ENCODE measurements at regions not wholly inside any gene's neighbourhood (a gene's known extent, or its start where the extent isn't known, plus 50 kb on each side); places are given as distances from the start of the nearest gene placed in this dataset.
A peak's percentile ranks its signal among the peaks of the same experiment; 100 is the strongest.
"Not testable (repeated sequence)": the region's sequence is repeated elsewhere in the genome, so short reads cannot be mapped to it uniquely, and the experiment has no call there.

GRCh38 chr7:66443946-66444345 lies 184.7 kb upstream of the KCTD7 start:
- Histone ChIP-seq H3K27ac (ENCODE audit: low read depth, low read length, poor library complexity, severe bottlenecking) (no peak overlapping the region), H3K27me3 (replicated peaks; ENCODE audit: insufficient read depth, low read depth, low read length, poor library complexity) (no peaks in the 10 kb centered on the region), H3K36me3 (ENCODE audit: insufficient read depth, low read length, poor library complexity, severe bottlenecking) (no peaks in the 10 kb centered on the region), H3K4me1 (ENCODE audit: insufficient read depth, low read length, poor library complexity, severe bottlenecking) (no peaks in the 10 kb centered on the region), H3K4me3 (ENCODE audit: low read depth, low read length, poor library complexity, severe bottlenecking) (no peak overlapping the region), H3K9me3 (ENCODE audit: low read depth, low read length, poor library complexity, severe bottlenecking) (no peaks in the 10 kb centered on the region)
- CTCF ChIA-PET, result no interaction called here
- intact Hi-C loops (cut with micrococcal nuclease; ENCODE audit: unreplicated experiment), result no loop called here
- DNase-seq (ENCODE audit: low spot score), result peak; percentile 21
- TF ChIP-seq EZH2 (IDR thresholded peaks at IDR 0.05; ENCODE audit: borderline replicate concordance, low read depth, low read length, poor library complexity, severe bottlenecking) (no peak), CTCF (conservative IDR thresholded peaks at IDR 0.05; ENCODE audit: low read depth, low read length) (no peak)
- no TSS peak for BruUV-seq (replicated peaks)
- POLR2A ChIA-PET (ENCODE audit: low non-redundant PET), result no interaction called here

GRCh38 chr7:66447007-66447406 lies 181.7 kb upstream of the KCTD7 start:
- CTCF ChIA-PET; H3K4me3 ChIP-seq (ENCODE audit: low read depth, low read length, poor library complexity, severe bottlenecking); H3K27ac ChIP-seq (ENCODE audit: low read depth, low read length, poor library complexity, severe bottlenecking); H3K27me3 ChIP-seq (replicated peaks; ENCODE audit: insufficient read depth, low read depth, low read length, poor library complexity); H3K9me3 ChIP-seq (ENCODE audit: low read depth, low read length, poor library complexity, severe bottlenecking); intact Hi-C loops (cut with micrococcal nuclease; ENCODE audit: unreplicated experiment); BruUV-seq (replicated peaks); H3K36me3 ChIP-seq (ENCODE audit: insufficient read depth, low read length, poor library complexity, severe bottlenecking); POLR2A ChIA-PET (ENCODE audit: low non-redundant PET); H3K4me1 ChIP-seq (ENCODE audit: insufficient read depth, low read length, poor library complexity, severe bottlenecking); DNase-seq (ENCODE audit: low spot score): not testable (repeated sequence)

GRCh38 chr7:66450814-66451213 lies 177.9 kb upstream of the KCTD7 start:
- H3K9me3 ChIP-seq (ENCODE audit: low read depth, low read length, poor library complexity, severe bottlenecking); intact Hi-C loops (cut with micrococcal nuclease; ENCODE audit: unreplicated experiment); H3K36me3 ChIP-seq (ENCODE audit: insufficient read depth, low read length, poor library complexity, severe bottlenecking); H3K4me3 ChIP-seq (ENCODE audit: low read depth, low read length, poor library complexity, severe bottlenecking); POLR2A ChIA-PET (ENCODE audit: low non-redundant PET); H3K27me3 ChIP-seq (replicated peaks; ENCODE audit: insufficient read depth, low read depth, low read length, poor library complexity); CTCF ChIA-PET; H3K4me1 ChIP-seq (ENCODE audit: insufficient read depth, low read length, poor library complexity, severe bottlenecking); BruUV-seq (replicated peaks); DNase-seq (ENCODE audit: low spot score); H3K27ac ChIP-seq (ENCODE audit: low read depth, low read length, poor library complexity, severe bottlenecking): not testable (repeated sequence)

GRCh38 chr7:66451713-66452112 lies 177.0 kb upstream of the KCTD7 start:
- DNase-seq (ENCODE audit: low spot score); BruUV-seq (replicated peaks); H3K36me3 ChIP-seq (ENCODE audit: insufficient read depth, low read length, poor library complexity, severe bottlenecking); CTCF ChIA-PET; H3K9me3 ChIP-seq (ENCODE audit: low read depth, low read length, poor library complexity, severe bottlenecking); H3K4me1 ChIP-seq (ENCODE audit: insufficient read depth, low read length, poor library complexity, severe bottlenecking); H3K4me3 ChIP-seq (ENCODE audit: low read depth, low read length, poor library complexity, severe bottlenecking); POLR2A ChIA-PET (ENCODE audit: low non-redundant PET); intact Hi-C loops (cut with micrococcal nuclease; ENCODE audit: unreplicated experiment); H3K27ac ChIP-seq (ENCODE audit: low read depth, low read length, poor library complexity, severe bottlenecking); H3K27me3 ChIP-seq (replicated peaks; ENCODE audit: insufficient read depth, low read depth, low read length, poor library complexity): not testable (repeated sequence)

GRCh38 chr7:66452165-66452564 lies 176.5 kb upstream of the KCTD7 start:
- H3K27ac ChIP-seq (ENCODE audit: low read depth, low read length, poor library complexity, severe bottlenecking), result no peak overlapping the region
- no peak for DNase-seq (ENCODE audit: low spot score)
- no peaks in the 10 kb centered on the region for H3K27me3 ChIP-seq (replicated peaks; ENCODE audit: insufficient read depth, low read depth, low read length, poor library complexity)
- TF ChIP-seq EZH2 (IDR thresholded peaks at IDR 0.05; ENCODE audit: borderline replicate concordance, low read depth, low read length, poor library complexity, severe bottlenecking) (no peak), CTCF (conservative IDR thresholded peaks at IDR 0.05; ENCODE audit: low read depth, low read length) (no peak)
- CTCF ChIA-PET, result no interaction called here
- POLR2A ChIA-PET (ENCODE audit: low non-redundant PET), result no interaction called here
- no peaks in the 10 kb centered on the region for H3K4me1 ChIP-seq (ENCODE audit: insufficient read depth, low read length, poor library complexity, severe bottlenecking)
- H3K36me3 ChIP-seq (ENCODE audit: insufficient read depth, low read length, poor library complexity, severe bottlenecking), result no peaks in the 10 kb centered on the region
- H3K4me3 ChIP-seq (ENCODE audit: low read depth, low read length, poor library complexity, severe bottlenecking), result no peak overlapping the region
- no TSS peak for BruUV-seq (replicated peaks)
- no peaks in the 10 kb centered on the region for H3K9me3 ChIP-seq (ENCODE audit: low read depth, low read length, poor library complexity, severe bottlenecking)
- intact Hi-C loops (cut with micrococcal nuclease; ENCODE audit: unreplicated experiment), result no loop called here

Data from A673 (cell line).